ENCODE measurements at regions not wholly inside any gene's neighbourhood (a gene's known extent, or its start where the extent isn't known, plus 50 kb on each side); places are given as distances from the start of the nearest gene placed in this dataset.
A peak's percentile ranks its signal among the peaks of the same experiment; 100 is the strongest.

DNA sequence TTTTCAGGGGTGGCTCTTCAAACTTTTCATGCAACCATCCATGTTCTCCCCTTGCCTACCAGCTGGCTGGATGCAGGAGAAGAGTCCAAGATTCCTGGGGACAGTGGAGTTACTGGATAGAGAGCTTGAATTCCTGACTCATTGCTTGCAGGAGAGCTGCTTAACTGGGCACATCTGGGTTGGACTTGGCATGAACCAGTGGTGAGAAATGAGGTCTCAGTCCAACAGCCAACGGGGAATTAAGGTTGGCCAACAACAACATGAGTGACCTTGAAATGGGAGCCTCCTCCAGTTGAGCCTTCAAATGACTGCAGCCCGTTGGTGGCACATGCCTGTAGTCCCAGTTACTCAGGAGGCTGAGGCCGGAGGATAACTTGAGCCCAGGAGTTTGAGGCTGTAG lies 58.1 kb upstream of the OPN4 start:
- no peaks in the 10 kb centered on the region for H3K9me3 ChIP-seq (ENCODE audit: control insufficient read depth, insufficient read depth, low read length)
- no peaks in the 10 kb centered on the region for H3K4me1 ChIP-seq (ENCODE audit: control insufficient read depth, insufficient read depth, low read length)
- H3K27me3 ChIP-seq (ENCODE audit: control insufficient read depth, insufficient read depth, low read length), result no peaks in the 10 kb centered on the region
- DNase-seq (ENCODE audit: low read depth in 4 of 6, low spot score in 6 of 6), result no peak
- H3K27ac ChIP-seq (ENCODE audit: low read depth, low read length), result no peak overlapping the region
- H3K36me3 ChIP-seq (ENCODE audit: control insufficient read depth, insufficient read depth, low read length), result no peaks in the 10 kb centered on the region
- 74% methylated on average over 2 of the region's 3 CpGs for WGBS (ENCODE audit: insufficient coverage)
- H3K4me3 ChIP-seq (ENCODE audit: low read depth, low read length), result no peak overlapping the region

- Histone ChIP-seq H3K27ac (ENCODE audit: low read depth, low read length) (no peak overlapping the region), H3K4me1 (ENCODE audit: control insufficient read depth, insufficient read depth, low read length) (no peaks in the 10 kb centered on the region), H3K36me3 (ENCODE audit: control insufficient read depth, insufficient read depth, low read length) (no peaks in the 10 kb centered on the region), H3K27me3 (ENCODE audit: control insufficient read depth, insufficient read depth, low read length) (no peaks in the 10 kb centered on the region), H3K9me3 (ENCODE audit: control insufficient read depth, insufficient read depth, low read length) (no peaks in the 10 kb centered on the region), H3K4me3 (ENCODE audit: low read depth, low read length) (no peak overlapping the region)
- WGBS (ENCODE audit: insufficient coverage), result 82% methylated on average over 14 of the region's 15 CpGs
- no peak for DNase-seq (ENCODE audit: low read depth in 4 of 6, low spot score in 6 of 6)
Observed at GRCh38 chr10:86597306-86597705, 57.0 kb upstream of the OPN4 start.

DNA sequence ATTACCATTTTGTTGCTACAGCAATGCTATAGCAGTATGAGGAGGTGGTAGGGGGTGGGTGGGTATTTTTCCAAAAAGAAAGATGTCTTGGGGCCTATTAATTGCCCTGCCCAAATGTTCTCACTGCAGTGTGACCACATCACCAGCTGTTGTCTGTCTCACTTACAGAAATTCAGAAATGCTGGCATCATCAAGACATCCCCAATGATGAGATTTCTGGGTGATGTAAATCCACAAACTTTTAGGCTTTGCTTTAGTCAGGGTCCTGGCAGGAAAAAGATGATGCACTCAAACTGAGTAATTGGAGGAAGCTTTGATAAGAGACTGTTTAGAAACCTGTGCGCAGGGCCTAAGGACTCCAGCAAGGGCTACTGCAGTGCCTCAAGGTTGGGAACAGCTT lies 56.2 kb upstream of the OPN4 start:
- Histone ChIP-seq H3K27me3 (ENCODE audit: control insufficient read depth, insufficient read depth, low read length) (no peaks in the 10 kb centered on the region), H3K4me1 (ENCODE audit: control insufficient read depth, insufficient read depth, low read length) (no peaks in the 10 kb centered on the region), H3K9me3 (ENCODE audit: control insufficient read depth, insufficient read depth, low read length) (no peaks in the 10 kb centered on the region), H3K4me3 (ENCODE audit: low read depth, low read length) (no peak overlapping the region), H3K27ac (ENCODE audit: low read depth, low read length) (no peak overlapping the region), H3K36me3 (ENCODE audit: control insufficient read depth, insufficient read depth, low read length) (no peaks in the 10 kb centered on the region)
- 94% methylated on average over 1 of the region's 1 CpG for WGBS (ENCODE audit: insufficient coverage)
- DNase-seq (ENCODE audit: low read depth in 4 of 6, low spot score in 6 of 6), result peak in 1 of 6 donors; percentile 66

GRCh38 chr10:86599041-86599440 lies 55.3 kb upstream of the OPN4 start:
- Histone ChIP-seq H3K27ac (ENCODE audit: low read depth, low read length) (no peak overlapping the region), H3K27me3 (ENCODE audit: control insufficient read depth, insufficient read depth, low read length) (no peaks in the 10 kb centered on the region), H3K36me3 (ENCODE audit: control insufficient read depth, insufficient read depth, low read length) (no peaks in the 10 kb centered on the region), H3K4me1 (ENCODE audit: control insufficient read depth, insufficient read depth, low read length) (no peaks in the 10 kb centered on the region), H3K9me3 (ENCODE audit: control insufficient read depth, insufficient read depth, low read length) (no peaks in the 10 kb centered on the region), H3K4me3 (ENCODE audit: low read depth, low read length) (no peak overlapping the region)
- 80% methylated on average over 1 of the region's 5 CpGs for WGBS (ENCODE audit: insufficient coverage)
- no peak for DNase-seq (ENCODE audit: low read depth in 4 of 6, low spot score in 6 of 6)

GRCh38 chr10:86599729-86600128 lies 54.6 kb upstream of the OPN4 start:
- H3K36me3 ChIP-seq (ENCODE audit: control insufficient read depth, insufficient read depth, low read length), result no peaks in the 10 kb centered on the region
- DNase-seq (ENCODE audit: low read depth in 4 of 6, low spot score in 6 of 6), result no peak
- 62% methylated on average over 2 of the region's 4 CpGs for WGBS (ENCODE audit: insufficient coverage)
- H3K4me1 ChIP-seq (ENCODE audit: control insufficient read depth, insufficient read depth, low read length), result no peaks in the 10 kb centered on the region
- no peaks in the 10 kb centered on the region for H3K27me3 ChIP-seq (ENCODE audit: control insufficient read depth, insufficient read depth, low read length)
- no peak overlapping the region for H3K27ac ChIP-seq (ENCODE audit: low read depth, low read length)
- H3K9me3 ChIP-seq (ENCODE audit: control insufficient read depth, insufficient read depth, low read length), result no peaks in the 10 kb centered on the region
- no peak overlapping the region for H3K4me3 ChIP-seq (ENCODE audit: low read depth, low read length)

- WGBS (ENCODE audit: insufficient coverage), result 71% methylated on average over 1 of the region's 2 CpGs
- no peaks in the 10 kb centered on the region for H3K9me3 ChIP-seq (ENCODE audit: control insufficient read depth, insufficient read depth, low read length)
- H3K4me3 ChIP-seq (ENCODE audit: low read depth, low read length), result no peak overlapping the region
- no peaks in the 10 kb centered on the region for H3K4me1 ChIP-seq (ENCODE audit: control insufficient read depth, insufficient read depth, low read length)
- no peaks in the 10 kb centered on the region for H3K27me3 ChIP-seq (ENCODE audit: control insufficient read depth, insufficient read depth, low read length)
- H3K36me3 ChIP-seq (ENCODE audit: control insufficient read depth, insufficient read depth, low read length), result no peaks in the 10 kb centered on the region
- no peak overlapping the region for H3K27ac ChIP-seq (ENCODE audit: low read depth, low read length)
- no peak for DNase-seq (ENCODE audit: low read depth in 4 of 6, low spot score in 6 of 6)
Observed at GRCh38 chr10:86600296-86600695, 54.1 kb upstream of the OPN4 start.

- no peak overlapping the region for H3K4me3 ChIP-seq (ENCODE audit: low read depth, low read length)
- DNase-seq (ENCODE audit: low read depth in 4 of 6, low spot score in 6 of 6), result no peak
- WGBS (ENCODE audit: insufficient coverage), result 81% methylated on average over 3 of the region's 3 CpGs
- no peak overlapping the region for H3K27ac ChIP-seq (ENCODE audit: low read depth, low read length)
- H3K36me3 ChIP-seq (ENCODE audit: control insufficient read depth, insufficient read depth, low read length), result no peaks in the 10 kb centered on the region
- no peaks in the 10 kb centered on the region for H3K27me3 ChIP-seq (ENCODE audit: control insufficient read depth, insufficient read depth, low read length)
- no peaks in the 10 kb centered on the region for H3K4me1 ChIP-seq (ENCODE audit: control insufficient read depth, insufficient read depth, low read length)
- H3K9me3 ChIP-seq (ENCODE audit: control insufficient read depth, insufficient read depth, low read length), result no peaks in the 10 kb centered on the region
Observed at GRCh38 chr10:86601956-86602602, 52.3 kb upstream of the OPN4 start.

DNA sequence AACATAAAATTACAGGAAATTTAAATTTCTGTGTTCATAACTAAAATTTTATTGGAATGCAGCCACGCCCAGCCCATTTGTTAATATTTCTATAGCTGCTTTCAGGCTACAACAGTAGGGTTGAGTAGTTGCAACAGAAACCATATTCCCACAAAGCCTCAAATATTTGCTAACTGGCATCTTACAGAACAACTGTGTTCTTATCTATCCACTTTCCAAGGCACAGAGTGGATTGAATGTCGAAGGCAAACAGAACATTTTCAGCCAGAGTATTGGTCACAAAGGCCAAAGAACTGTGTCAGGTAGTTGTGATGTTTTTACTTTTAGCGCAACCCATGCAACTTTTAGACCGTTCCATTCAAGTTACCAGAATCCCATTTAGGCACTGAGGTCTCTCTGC lies 51.1 kb upstream of the OPN4 start:
- Histone ChIP-seq H3K27ac (ENCODE audit: low read depth, low read length) (no peak overlapping the region), H3K4me1 (ENCODE audit: control insufficient read depth, insufficient read depth, low read length) (no peaks in the 10 kb centered on the region), H3K27me3 (ENCODE audit: control insufficient read depth, insufficient read depth, low read length) (no peaks in the 10 kb centered on the region), H3K4me3 (ENCODE audit: low read depth, low read length) (no peak overlapping the region), H3K9me3 (ENCODE audit: control insufficient read depth, insufficient read depth, low read length) (no peaks in the 10 kb centered on the region), H3K36me3 (ENCODE audit: control insufficient read depth, insufficient read depth, low read length) (no peaks in the 10 kb centered on the region)
- no peak for DNase-seq (ENCODE audit: low read depth in 4 of 6, low spot score in 6 of 6)
- WGBS (ENCODE audit: insufficient coverage), result no CpG with 5 or more reads among the region's 4 CpGs
